ENCODE measurements at regions not wholly inside any gene's neighbourhood (a gene's known extent, or its start where the extent isn't known, plus 50 kb on each side); places are given as distances from the start of the nearest gene placed in this dataset.

GRCh38 chr18:51486735-51487366 lies 289.4 kb upstream of the MEX3C start (continued):
- TF ChIP-seq, protein P1, sequence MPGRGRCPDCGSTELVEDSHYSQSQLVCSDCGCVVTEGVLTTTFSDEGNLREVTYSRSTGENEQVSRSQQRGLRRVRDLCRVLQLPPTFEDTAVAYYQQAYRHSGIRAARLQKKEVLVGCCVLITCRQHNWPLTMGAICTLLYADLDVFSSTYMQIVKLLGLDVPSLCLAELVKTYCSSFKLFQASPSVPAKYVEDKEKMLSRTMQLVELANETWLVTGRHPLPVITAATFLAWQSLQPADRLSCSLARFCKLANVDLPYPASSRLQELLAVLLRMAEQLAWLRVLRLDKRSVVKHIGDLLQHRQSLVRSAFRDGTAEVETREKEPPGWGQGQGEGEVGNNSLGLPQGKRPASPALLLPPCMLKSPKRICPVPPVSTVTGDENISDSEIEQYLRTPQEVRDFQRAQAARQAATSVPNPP (IDR thresholded peaks at IDR 0.05; ENCODE audit: borderline replicate concordance, insufficient read depth, insufficient read length) = no peak
- TF ChIP-seq SETDB1 (IDR thresholded peaks at IDR 0.05; ENCODE audit: low read length) (no peak), EHMT2 (IDR thresholded peaks at IDR 0.05) (no peak), ZNF133 (CRISPR knock-in tag; IDR thresholded peaks at IDR 0.05) (no peak), ZNF707 (CRISPR knock-in tag; conservative IDR thresholded peaks at IDR 0.05) (no peak), TSC22D4 (tag; IDR thresholded peaks at IDR 0.05) (no peak), SMAD1 (IDR thresholded peaks at IDR 0.05; ENCODE audit: low read depth, low read length, partially characterized antibody) (no peak), EP300 (IDR thresholded peaks at IDR 0.05; ENCODE audit: low read length) (peak; percentile 11; the same call in 1 of the 2 replicates), ASH1L (IDR thresholded peaks at IDR 0.05; ENCODE audit: borderline replicate concordance, low read depth, partially characterized antibody) (no peak), CHAMP1 (IDR thresholded peaks at IDR 0.05) (no peak), POLR3A (IDR thresholded peaks at IDR 0.05; ENCODE audit: borderline replicate concordance, extremely low read depth, insufficient read depth, insufficient read length) (no peak), NR2C2 (CRISPR knock-in tag; IDR thresholded peaks at IDR 0.05) (no peak), NR2C2 (tag; IDR thresholded peaks at IDR 0.05) (peak; percentile 53; the same call in 1 of the 2 replicates)
- TF ChIP-seq, protein P2, sequence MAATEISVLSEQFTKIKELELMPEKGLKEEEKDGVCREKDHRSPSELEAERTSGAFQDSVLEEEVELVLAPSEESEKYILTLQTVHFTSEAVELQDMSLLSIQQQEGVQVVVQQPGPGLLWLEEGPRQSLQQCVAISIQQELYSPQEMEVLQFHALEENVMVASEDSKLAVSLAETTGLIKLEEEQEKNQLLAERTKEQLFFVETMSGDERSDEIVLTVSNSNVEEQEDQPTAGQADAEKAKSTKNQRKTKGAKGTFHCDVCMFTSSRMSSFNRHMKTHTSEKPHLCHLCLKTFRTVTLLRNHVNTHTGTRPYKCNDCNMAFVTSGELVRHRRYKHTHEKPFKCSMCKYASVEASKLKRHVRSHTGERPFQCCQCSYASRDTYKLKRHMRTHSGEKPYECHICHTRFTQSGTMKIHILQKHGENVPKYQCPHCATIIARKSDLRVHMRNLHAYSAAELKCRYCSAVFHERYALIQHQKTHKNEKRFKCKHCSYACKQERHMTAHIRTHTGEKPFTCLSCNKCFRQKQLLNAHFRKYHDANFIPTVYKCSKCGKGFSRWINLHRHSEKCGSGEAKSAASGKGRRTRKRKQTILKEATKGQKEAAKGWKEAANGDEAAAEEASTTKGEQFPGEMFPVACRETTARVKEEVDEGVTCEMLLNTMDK (IDR thresholded peaks at IDR 0.05; ENCODE audit: borderline replicate concordance, insufficient read depth, low read depth, low read length, poor library complexity, severe bottlenecking) = no peak
- TF ChIP-seq, protein P3, sequence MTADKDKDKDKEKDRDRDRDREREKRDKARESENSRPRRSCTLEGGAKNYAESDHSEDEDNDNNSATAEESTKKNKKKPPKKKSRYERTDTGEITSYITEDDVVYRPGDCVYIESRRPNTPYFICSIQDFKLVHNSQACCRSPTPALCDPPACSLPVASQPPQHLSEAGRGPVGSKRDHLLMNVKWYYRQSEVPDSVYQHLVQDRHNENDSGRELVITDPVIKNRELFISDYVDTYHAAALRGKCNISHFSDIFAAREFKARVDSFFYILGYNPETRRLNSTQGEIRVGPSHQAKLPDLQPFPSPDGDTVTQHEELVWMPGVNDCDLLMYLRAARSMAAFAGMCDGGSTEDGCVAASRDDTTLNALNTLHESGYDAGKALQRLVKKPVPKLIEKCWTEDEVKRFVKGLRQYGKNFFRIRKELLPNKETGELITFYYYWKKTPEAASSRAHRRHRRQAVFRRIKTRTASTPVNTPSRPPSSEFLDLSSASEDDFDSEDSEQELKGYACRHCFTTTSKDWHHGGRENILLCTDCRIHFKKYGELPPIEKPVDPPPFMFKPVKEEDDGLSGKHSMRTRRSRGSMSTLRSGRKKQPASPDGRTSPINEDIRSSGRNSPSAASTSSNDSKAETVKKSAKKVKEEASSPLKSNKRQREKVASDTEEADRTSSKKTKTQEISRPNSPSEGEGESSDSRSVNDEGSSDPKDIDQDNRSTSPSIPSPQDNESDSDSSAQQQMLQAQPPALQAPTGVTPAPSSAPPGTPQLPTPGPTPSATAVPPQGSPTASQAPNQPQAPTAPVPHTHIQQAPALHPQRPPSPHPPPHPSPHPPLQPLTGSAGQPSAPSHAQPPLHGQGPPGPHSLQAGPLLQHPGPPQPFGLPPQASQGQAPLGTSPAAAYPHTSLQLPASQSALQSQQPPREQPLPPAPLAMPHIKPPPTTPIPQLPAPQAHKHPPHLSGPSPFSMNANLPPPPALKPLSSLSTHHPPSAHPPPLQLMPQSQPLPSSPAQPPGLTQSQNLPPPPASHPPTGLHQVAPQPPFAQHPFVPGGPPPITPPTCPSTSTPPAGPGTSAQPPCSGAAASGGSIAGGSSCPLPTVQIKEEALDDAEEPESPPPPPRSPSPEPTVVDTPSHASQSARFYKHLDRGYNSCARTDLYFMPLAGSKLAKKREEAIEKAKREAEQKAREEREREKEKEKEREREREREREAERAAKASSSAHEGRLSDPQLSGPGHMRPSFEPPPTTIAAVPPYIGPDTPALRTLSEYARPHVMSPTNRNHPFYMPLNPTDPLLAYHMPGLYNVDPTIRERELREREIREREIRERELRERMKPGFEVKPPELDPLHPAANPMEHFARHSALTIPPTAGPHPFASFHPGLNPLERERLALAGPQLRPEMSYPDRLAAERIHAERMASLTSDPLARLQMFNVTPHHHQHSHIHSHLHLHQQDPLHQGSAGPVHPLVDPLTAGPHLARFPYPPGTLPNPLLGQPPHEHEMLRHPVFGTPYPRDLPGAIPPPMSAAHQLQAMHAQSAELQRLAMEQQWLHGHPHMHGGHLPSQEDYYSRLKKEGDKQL (CRISPR knock-in tag; IDR thresholded peaks at IDR 0.05; ENCODE audit: borderline replicate concordance) = no peak

Data from K562 (cell line).